Right lobe of liver (tissue), 6 donors: ENCODE measurements at regions not wholly inside any gene's neighbourhood (a gene's known extent, or its start where the extent isn't known, plus 50 kb on each side); places are given as distances from the start of the nearest gene placed in this dataset.
"Not testable (repeated sequence)": the region's sequence is repeated elsewhere in the genome, so short reads cannot be mapped to it uniquely, and the experiment has no call there.

Experiments used
- ATAC-seq, 4 donors: fragments of 200-7000 bp; cut with Tn5 transposase; one replicate each; pipeline ENCODE4 v1.9.1; 2020; ENCODE audit warnings: mild to moderate bottlenecking in 4 of 4, moderate library complexity in 4 of 4
- DNase-seq, 3 donors: peaks; one replicate each; pipeline ENCODE4 v3.0.0-alpha.2; 2020
- H3K27ac ChIP-seq, 3 donors: fragments of 200-600 bp; one replicate each; pipeline ENCODE4 v1.8.0; 2022
- H3K27me3 ChIP-seq, 2 donors: fragments of 200-600 bp; one replicate each; pipeline ENCODE4 v1.8.0; 2022
- H3K36me3 ChIP-seq, 4 donors: fragments of 200-600 bp; sonication (generic) in 1 of 4; one replicate each; pipeline versions ENCODE4 v1.5.1 to v1.8.0; 2017 to 2022; ENCODE audit warnings: control low read depth in 1 of 4
- H3K4me1 ChIP-seq, 4 donors: fragments of 200-600 bp; sonication (generic) in 1 of 4; one replicate each; pipeline versions ENCODE4 v1.5.1 to v1.8.0; 2017 to 2022; ENCODE audit warnings: control low read depth in 1 of 4
- H3K4me3 ChIP-seq, 3 donors: fragments of 200-600 bp; one replicate each; pipeline ENCODE4 v1.8.0; 2022
- H3K9me3 ChIP-seq, 4 donors: fragments of 200-600 bp; sonication (generic) in 1 of 4; one replicate each; pipeline versions ENCODE4 v1.5.1 to v1.8.0; 2017 to 2022; ENCODE audit warnings: control low read depth in 1 of 4
- POLR2A ChIP-seq: fragments of 450-650 bp; IDR thresholded peaks from one replicate; pipeline ENCODE4 v1.6.1; 2017; ENCODE audit warnings: antibody characterized with exemption, mild to moderate bottlenecking
- WGBS: methylation state at CpG from one replicate; pipeline ENCODE4 v1.1.6; 2018; ENCODE audit warnings: low coverage, low lambda C conversion rate; ENCODE audit not compliant: insufficient coverage; ENCODE audit errors: missing lambda C conversion rate; 5-methylcytosine and 5-hydroxymethylcytosine counted together
- intact Hi-C, 2 donors: fragments of 100-400 bp; cut with DNase I; formaldehyde crosslinking; loops; one replicate each; pipeline versions ENCODE4 v1.11.2 to v1.14.1; 2022
- TF ChIP-seq, protein P1 (sequence below), 4 donors: fragments of 200-600 bp in 3 of 4; fragments of 450-650 bp in 1 of 4; IDR thresholded peaks; one replicate each; pipeline versions ENCODE4 v1.5.1 to v1.8.0; 2016 to 2022; ENCODE audit warnings: antibody characterized with exemption in 4 of 4, mild to moderate bottlenecking in 2 of 4
- donor health status: DM: no; HTN: yes; CAD: no.
- donor health status: DM: no; HTN: no; CAD: no.
- donor health status: DM: no; HTN: no; CAD: no.
- donor health status: DM: no; HTN: yes; CAD: no.
- donor health status: DM: no; HTN: yes; CAD: no.

DNA sequence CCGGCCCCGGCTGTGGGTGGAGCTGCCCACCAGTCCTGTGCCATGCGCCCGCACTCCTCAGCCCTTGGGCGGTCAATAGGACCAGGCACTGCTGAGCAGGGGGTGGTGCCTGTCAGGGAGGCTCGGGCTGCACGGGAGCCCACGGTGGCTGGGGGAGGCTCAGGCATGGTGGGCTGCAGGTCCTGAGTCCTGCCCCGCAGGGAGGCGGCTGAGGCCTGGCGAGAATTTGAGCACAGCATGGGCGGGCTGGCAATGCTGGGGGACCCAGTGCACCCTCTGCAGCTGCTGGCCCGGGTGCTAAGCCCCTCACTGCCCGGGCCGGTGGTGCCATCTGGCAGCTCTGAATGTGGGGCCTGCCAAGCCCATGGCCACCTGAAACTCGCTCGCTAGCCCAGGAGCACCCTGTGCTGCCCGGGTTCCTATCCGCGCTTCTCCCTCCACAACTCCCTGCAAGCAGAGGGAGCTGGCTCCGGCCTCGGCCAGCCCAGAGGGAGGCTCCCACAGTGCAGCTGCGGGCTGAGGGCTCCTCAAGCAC is 1371.1 kb downstream of the FSCB start:
- H3K4me1 ChIP-seq, result no peaks in the 10 kb centered on the region
- no peak for TF ChIP-seq POLR2A
- TF ChIP-seq, protein P1, sequence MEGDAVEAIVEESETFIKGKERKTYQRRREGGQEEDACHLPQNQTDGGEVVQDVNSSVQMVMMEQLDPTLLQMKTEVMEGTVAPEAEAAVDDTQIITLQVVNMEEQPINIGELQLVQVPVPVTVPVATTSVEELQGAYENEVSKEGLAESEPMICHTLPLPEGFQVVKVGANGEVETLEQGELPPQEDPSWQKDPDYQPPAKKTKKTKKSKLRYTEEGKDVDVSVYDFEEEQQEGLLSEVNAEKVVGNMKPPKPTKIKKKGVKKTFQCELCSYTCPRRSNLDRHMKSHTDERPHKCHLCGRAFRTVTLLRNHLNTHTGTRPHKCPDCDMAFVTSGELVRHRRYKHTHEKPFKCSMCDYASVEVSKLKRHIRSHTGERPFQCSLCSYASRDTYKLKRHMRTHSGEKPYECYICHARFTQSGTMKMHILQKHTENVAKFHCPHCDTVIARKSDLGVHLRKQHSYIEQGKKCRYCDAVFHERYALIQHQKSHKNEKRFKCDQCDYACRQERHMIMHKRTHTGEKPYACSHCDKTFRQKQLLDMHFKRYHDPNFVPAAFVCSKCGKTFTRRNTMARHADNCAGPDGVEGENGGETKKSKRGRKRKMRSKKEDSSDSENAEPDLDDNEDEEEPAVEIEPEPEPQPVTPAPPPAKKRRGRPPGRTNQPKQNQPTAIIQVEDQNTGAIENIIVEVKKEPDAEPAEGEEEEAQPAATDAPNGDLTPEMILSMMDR (IDR thresholded peaks at IDR 0.05), result no peak
- no peak overlapping the region for H3K4me3 ChIP-seq
- H3K36me3 ChIP-seq, result no peaks in the 10 kb centered on the region
- no peak overlapping the region for H3K27ac ChIP-seq
- no peaks in the 10 kb centered on the region for H3K9me3 ChIP-seq
- DNase-seq, result peak in 2 of 3 donors; percentile 41 to 46
- ATAC-seq, result peak in 1 of 4 donors; percentile 16
- no CpG with 5 or more reads among the region's 23 CpGs for WGBS
- intact Hi-C loops, result no loop called here
- no peaks in the 10 kb centered on the region for H3K27me3 ChIP-seq

DNA sequence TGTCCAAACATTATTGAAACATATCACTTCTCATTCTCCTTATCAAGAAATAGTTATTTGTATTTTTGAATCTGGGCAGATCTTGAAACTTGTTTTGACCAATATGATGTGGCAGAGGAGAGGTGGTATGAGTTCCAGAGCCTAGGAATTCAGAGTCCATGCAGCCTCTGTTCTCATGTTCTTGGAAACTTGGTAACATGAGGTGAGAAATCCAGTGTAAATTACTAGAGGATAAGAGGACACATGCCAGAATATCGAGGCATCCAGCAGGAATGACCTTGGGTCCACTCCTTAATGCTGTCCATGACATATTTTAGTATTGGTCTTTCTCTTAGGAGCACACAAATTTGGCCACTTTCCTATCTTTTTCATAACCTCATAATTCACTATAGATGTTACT is 1374.6 kb downstream of the FSCB start:
- 25% methylated on average over 1 of the region's 1 CpG for WGBS
- H3K27me3 ChIP-seq, result no peaks in the 10 kb centered on the region
- no peak for DNase-seq
- intact Hi-C loops, result no loop called here
- ATAC-seq, result no peak
- no peak overlapping the region for H3K27ac ChIP-seq
- no peaks in the 10 kb centered on the region for H3K9me3 ChIP-seq
- H3K4me1 ChIP-seq, result no peaks in the 10 kb centered on the region
- no peak overlapping the region for H3K4me3 ChIP-seq
- no peak for TF ChIP-seq POLR2A
- TF ChIP-seq, protein P1 (IDR thresholded peaks at IDR 0.05), result no peak
- H3K36me3 ChIP-seq, result no peaks in the 10 kb centered on the region

DNA sequence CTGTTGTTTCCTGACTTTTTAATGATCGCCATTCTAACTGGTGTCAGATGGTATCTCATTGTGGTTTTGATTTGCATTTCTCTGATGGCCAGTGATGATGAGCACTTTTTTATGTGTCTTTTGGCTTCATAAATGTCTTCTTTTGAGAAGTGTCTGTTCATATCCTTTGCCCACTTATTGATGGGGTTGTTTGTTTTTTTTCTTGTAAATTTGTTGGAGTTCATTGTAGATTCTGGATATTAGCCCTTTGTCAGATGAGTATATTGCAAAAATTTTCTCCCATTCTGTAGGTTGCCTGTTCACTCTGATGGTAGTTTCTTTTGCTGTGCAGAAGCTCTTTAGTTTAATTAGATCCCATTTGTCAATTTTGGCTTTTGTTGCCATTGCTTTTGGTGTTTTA is 1378.7 kb downstream of the FSCB start:
- H3K36me3 ChIP-seq, H3K27me3 ChIP-seq, H3K4me1 ChIP-seq, DNase-seq, H3K4me3 ChIP-seq, ATAC-seq, H3K27ac ChIP-seq, H3K9me3 ChIP-seq, intact Hi-C loops: not testable (repeated sequence)
- WGBS, result 86% methylated on average over 1 of the region's 1 CpG

GRCh38 chr14:43127874-43128273 is 1379.2 kb downstream of the FSCB start:
- H3K27ac ChIP-seq, H3K4me3 ChIP-seq, H3K36me3 ChIP-seq, intact Hi-C loops, H3K27me3 ChIP-seq, ATAC-seq, H3K4me1 ChIP-seq, H3K9me3 ChIP-seq, DNase-seq: not testable (repeated sequence)
- 87% methylated on average over 2 of the region's 3 CpGs for WGBS

GRCh38 chr14:43123544-43123943 is 1383.5 kb downstream of the FSCB start:
- ATAC-seq (no peak), DNase-seq (no peak)
- H3K36me3 ChIP-seq, result no peaks in the 10 kb centered on the region
- no peak overlapping the region for H3K27ac ChIP-seq
- H3K4me3 ChIP-seq, result no peak overlapping the region
- no peaks in the 10 kb centered on the region for H3K4me1 ChIP-seq
- intact Hi-C loops, result no loop called here
- TF ChIP-seq, protein P1 (IDR thresholded peaks at IDR 0.05), result no peak
- TF ChIP-seq POLR2A, result no peak
- H3K27me3 ChIP-seq, result no peaks in the 10 kb centered on the region
- no peaks in the 10 kb centered on the region for H3K9me3 ChIP-seq

GRCh38 chr14:43119672-43120071 is 1387.4 kb downstream of the FSCB start:
- no peak for TF ChIP-seq POLR2A
- TF ChIP-seq, protein P1 (IDR thresholded peaks at IDR 0.05), result no peak
- H3K4me3 ChIP-seq, result no peak overlapping the region
- H3K27me3 ChIP-seq, result no peaks in the 10 kb centered on the region
- no peaks in the 10 kb centered on the region for H3K9me3 ChIP-seq
- WGBS, result no CpG with 5 or more reads among the region's 1 CpG
- H3K27ac ChIP-seq, result no peak overlapping the region
- DNase-seq (no peak), ATAC-seq (no peak)
- H3K4me1 ChIP-seq, result no peaks in the 10 kb centered on the region
- intact Hi-C loops, result no loop called here
- H3K36me3 ChIP-seq, result no peaks in the 10 kb centered on the region
